HG03095 (cell line): ENCODE measurements at regions not wholly inside any gene's neighbourhood (a gene's known extent, or its start where the extent isn't known, plus 50 kb on each side); places are given as distances from the start of the nearest gene placed in this dataset.
"Not testable (repeated sequence)": the region's sequence is repeated elsewhere in the genome, so short reads cannot be mapped to it uniquely, and the experiment has no call there.

Experiments
- ATAC-seq: cut with Tn5 transposase; IDR thresholded peaks from one replicate; pipeline ENCODE4 v1.9.1; 2021; ENCODE audit warnings: moderate library complexity; ENCODE audit not compliant: unreplicated experiment

DNA sequence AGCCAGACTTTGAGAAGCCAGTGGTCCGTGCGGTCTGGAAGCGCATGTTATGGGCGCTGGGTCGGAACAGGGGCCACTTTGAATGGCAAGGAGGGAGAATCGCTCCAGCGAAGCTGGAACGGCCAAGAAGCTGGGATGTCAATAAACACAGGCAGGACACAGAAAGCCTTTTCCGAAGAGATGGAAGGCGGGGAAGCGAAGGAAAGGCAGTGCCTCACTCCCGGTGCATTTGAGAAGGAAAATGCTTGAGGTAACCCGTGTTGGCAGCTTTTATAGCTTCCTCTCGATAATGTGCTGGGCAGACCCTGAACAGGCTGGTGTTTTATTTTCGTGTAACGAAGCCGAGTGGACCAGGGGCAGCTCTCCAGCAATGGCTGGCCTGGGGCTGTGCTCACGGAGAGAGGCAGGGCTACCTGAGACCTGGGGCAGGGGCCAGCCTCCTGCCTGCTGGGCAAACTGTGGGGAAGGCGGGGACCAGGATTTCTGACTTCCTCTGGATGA, 84.2 kb upstream of the SPRY4 start:
- ATAC-seq: no peak

DNA sequence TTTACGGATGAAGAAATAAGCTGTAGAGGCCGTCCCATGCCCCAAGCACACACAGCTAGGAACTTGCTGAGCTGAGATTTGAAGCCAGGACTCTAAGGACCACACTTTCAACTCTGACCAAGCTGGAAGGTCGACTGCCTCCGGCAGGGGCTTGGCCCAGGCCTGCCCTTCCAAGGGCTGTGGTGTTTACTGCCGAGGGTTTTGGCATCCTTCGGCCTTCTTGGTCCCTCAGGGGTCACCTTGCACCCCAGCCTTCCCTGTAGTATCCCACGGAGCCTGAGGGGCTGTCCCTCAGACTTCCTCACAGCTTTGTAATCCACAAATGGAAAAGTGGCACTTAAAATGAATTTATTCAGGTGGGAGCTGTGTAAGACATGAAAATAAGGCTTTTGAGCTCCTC, 83.7 kb upstream of the SPRY4 start:
- ATAC-seq: no peak

DNA sequence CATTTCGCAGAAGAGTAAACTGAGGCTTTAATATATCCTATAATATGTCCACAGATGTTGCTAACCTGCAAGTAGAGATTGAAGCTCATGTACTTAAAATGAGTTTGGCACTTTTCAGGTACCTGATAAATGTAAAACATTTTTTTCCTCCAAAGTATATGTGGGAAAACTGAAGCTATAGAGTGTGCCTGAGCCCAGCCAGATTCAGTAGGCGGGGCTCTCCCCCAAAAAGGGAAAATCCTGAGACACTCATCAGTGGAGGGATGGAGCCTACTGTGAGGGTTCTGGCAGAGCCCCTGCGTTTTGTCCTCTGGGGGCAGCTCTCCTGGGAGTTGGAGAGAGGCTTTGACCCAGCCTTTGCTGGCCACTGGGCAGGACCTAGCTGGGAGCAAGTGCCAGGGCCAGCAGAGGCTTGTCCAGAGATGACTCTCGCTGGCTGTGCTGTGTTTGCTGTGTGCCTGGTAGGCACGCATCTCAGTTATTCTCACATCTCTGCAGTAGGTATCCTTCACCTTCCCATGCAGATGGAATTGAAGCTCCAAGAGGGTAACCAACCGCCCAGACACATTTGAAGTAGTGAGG, 81.1 kb upstream of the SPRY4 start:
- ATAC-seq: no peak

DNA sequence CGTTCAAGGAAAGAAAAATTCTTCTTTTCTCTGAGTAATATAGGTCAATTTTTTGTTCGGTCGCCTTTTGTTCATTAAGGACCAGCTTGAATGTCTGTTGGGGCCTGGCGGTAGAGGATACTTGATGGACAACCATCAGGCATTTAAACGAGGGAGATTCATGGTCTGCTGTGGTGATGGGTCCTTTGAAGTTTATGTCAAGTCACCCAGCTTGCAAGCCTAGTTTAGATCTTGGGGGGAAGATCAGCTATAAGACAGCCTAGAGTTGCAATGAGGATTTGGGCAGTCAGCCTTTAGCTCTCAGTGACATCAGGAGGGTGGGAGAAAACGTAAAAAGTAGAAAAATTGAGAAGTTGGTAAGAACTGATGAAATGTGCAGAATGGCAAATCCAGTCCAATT, 80.2 kb upstream of the SPRY4 start:
- no peak for ATAC-seq

DNA sequence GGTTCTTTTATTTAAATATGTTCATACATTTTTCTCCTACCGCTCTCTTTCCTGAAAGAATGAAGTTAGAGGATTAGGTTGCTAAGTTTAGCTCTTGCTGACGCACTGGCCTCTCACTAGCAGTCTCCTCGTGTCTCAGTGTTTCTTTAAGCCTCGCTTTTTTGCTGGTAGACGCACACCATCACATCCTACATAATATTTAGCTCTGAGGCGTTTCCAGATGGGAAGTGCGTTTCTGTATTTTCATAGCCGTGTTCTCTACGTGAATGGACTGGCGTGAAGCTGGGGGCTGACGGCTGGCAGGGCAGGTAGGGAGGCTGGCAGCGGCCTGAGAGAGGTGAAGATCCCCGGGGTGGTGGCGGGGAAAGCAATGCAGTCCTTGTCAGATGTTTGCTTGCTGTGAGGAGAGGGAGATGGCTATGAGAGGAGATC, 79.2 kb upstream of the SPRY4 start:
- ATAC-seq: no peak

DNA sequence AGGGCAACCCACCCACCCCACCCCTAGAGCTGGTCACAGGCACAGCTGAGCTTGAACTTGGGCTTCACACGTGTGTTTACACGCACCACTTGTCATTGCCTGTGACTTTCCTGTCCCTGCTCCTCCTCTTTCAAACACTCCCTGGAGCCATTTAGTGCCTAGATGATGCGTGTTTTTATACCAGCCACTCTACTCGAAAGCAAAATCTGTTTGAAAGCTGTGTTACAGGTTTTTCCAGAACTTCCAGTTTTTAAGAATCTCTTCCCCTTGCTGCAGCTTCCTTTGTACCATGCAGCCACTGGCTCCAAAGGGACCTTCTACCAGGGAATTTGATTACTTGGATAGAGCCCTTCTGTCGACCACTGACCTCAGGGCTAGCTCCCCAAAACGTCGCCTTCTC, 78.8 kb upstream of the SPRY4 start:
- no peak for ATAC-seq

DNA sequence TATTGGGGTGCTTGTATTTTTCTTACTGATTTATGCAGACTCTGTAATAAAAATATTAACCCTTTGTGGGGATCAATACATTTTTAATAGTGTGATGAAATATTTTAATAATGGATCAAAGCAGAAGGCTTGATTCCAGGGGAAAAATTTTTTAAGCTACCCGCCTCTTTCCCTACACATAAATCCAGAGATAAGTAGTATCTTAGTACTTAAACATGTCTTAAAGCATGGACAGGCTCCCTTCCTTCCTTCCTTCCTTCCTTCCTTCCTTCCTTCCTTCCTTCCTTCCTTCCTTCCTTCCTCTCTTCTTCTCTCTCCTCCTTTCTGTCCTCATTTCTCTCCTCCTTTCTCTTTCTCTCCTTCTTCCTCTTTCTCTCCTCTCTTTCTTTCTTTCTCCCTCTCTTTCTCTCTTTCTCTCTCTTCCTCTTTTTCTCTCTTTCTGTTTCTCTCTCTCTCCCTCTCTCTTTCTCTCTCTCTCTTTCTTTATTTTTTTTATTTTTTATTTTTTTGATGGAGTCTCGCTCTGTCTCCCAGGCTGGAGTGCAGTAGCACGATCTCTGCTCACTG, 78.0 kb upstream of the SPRY4 start:
- no peak for ATAC-seq

DNA sequence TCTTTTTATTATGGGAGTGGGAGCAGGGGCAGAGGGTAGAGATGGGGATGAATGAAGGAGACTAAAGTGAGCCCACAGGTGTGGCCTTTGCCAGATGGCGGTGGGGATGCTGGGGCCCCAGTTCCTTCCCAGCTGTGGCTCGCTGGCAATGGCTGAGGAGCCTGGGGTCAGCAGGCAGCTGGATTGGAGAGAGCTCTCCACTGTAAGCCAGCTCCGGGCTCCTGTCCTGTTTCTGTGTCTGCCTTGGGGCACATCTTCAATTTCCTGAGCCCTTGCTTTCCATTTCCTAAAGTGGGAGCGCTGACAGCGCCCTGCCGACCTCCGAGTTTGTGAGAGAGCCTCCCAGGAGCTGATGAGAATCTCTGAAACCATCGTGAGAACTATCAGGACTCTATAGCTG, 75.6 kb upstream of the SPRY4 start:
- no peak for ATAC-seq

DNA sequence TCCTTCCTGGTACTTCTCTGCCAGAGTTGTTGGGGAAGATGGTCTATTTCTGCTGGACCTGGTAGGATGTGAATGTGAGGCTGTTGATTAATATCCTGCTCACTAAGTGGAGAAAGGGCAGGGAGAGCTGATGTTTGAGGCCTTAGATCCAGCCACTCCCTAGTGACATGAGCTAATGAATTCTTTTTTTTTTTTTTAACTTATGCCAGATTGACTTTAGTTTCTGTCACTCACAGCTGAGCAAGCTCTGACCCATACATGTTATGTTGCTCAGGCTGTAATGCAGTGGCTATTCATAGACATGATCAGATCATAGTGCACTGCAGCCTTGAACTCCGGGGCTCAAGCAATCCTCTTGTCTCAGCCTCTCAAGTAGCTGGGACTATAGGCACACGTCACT, 75.1 kb upstream of the SPRY4 start:
- ATAC-seq: no peak

DNA sequence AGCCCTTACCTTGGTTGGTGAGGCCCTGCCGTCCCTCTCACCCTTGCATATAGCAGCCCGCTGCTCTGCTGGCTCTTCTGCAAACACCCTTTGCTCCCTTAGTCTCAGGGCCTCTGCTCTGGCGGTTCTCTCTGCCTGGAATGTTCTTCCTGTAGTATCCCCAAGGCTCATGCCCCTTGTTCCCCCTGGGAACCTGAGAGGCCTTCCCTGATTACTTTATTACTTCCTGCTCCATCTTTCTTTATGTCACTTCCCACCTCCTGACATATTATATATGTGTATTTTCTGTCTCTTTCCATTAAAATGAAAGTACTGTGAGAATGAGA, 73.9 kb upstream of the SPRY4 start:
- no peak for ATAC-seq

DNA sequence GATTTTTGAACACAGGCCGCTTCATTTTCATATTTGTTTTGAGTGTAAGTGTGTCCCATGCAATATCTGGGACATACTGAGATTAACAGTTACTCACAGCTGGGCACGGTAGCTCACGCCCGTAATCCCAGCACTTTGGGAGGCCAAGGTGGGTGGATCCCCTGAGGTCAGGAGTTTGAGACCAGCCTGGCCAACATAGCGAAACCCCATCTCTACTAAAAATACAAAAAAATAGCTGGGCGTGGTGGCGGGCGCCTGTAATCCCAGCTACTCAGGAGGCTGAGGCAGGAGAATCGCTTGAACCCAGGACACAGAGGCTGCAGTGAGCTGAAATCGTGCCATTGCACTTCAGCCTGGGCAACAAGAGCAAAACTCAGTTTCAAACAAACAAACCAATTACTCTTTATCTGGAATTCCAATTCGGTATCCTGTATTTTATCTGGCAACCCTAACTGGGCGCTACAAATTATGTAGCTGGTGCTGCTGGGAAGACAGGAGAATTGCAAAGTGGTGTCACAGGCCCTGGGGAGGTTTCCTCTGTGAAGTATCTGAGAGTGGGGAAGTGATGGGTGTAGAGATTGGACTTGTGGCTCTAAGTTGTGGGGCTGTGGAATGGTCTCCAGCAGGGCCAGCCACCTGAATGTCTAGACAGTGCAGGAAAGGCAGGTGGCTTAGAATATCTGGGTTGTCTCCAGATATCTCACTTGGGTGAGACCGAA, 73.3 kb upstream of the SPRY4 start:
- not testable (repeated sequence) for ATAC-seq

DNA sequence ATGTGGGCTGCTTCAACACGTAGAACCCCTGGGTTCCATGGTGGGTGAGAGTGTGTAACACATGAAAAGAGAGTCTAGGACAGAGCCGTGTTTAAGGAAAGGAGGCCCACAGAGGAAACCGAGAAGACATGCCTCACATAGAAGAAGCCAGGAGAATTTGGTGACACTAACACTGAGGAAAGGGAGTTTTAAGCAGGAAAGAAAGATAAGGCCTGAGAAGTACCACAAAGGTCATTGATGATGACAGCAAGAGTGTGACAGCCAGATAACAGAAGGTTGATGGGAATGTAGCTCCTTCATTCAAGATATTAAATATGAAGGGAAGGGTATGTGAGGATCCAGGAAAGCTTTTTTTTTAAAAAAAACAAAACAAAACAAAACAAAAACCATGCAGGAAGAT, 72.4 kb upstream of the SPRY4 start:
- ATAC-seq: no peak

DNA sequence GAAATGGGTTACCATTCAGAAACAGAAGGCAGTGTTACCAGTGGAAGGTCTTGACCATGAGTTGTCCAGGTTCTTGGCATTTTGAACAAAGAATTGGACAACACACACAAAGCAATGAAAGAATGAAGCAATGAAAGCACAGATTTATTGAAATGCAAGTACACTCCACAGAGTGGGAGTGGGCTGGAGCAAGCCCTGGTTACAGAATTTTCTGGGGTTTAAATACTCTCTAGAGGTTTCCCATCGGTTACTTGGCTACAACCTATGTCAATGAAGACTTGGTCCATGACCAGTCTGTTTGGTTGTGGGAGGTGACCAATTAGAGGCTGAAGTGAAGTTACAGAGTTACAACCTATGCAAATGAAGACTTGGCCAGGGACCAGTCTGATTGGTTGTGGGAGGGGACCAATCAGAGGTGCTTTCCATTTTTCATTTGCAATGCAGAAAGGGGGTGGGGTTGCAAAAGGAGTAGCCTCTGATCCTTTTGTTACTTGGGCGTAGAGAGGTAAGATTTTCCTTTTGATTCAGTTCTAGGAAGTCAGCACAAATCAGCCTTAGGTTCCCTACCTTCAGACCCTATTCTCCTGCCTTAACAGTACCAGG, 71.7 kb upstream of the SPRY4 start:
- no peak for ATAC-seq

DNA sequence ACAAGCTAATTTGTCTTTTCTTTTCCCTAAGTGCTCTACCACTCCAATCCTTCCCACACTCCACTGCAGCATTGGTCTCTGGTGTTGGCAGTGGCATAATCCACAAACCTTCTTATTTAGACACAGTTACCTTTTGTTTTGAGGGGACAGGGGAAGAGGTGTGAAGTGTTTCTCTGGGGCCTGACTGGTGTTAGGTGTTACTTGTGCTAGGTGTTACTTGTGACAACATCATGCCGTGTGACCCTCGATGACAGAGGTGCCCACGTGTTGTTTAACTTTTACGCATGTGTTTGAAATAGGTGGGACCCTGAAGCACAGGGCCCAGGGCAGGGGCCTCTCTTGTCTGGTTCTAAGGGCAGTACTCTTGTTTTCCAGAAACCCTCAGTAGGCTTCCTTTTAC, 70.5 kb upstream of the SPRY4 start:
- ATAC-seq: no peak

DNA sequence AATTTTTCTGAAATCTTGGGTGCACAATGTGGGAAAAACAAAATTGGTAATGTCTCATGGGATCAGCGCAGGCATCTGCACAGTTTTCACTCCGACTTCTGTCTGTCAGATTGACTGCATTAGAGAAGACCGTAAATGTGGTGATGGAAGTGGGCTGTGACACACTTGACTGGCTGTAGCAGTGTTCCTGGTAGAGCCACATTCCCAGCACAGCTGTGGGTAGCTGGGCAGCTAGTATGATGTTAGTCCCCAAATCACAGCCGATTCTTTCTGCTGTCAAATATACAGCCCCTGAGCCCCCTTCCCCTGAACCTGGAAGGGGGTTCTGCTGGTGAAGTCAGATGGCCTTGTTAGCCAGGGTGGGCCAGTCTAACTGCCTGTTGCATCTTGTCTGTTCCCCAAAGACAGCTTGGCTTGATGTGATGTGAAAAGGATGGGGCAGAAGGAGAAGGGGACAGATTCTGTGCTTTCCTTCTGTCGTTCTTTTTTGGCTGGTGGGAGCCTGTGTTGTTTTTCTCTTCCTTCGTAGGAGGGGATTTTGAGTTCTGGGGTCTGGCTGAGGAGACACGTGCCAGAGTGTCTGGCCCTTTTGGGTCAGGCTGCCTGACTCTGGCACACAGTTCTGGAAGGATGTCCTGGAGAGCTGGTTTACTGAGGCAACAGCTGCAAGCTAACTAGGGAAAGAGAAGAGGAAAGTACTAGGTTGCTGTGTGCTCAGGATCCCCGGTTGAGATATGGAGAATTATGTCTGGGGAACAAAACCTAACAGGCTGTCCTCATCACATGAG, 66.4 kb upstream of the SPRY4 start:
- ATAC-seq: no peak

DNA sequence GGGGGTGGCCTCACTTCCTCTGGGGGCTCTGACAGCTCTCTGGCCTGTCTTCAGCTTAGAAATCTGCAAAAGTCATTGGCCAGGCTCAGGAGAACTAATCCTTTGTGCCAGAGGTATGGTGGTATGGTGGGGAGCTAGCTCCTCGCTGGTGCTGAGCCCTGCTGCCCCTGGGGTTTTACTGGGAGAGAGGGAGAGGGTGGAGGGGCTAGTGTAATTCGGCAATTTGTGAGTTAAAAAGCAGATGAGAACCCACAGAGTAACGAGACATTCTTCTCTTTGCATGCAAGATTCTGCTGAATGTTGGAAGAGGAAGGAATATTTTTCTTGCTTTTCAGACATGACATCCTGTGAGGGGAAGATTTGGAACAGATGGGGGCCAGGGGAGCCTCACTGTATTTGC, 65.5 kb upstream of the SPRY4 start:
- ATAC-seq: no peak

DNA sequence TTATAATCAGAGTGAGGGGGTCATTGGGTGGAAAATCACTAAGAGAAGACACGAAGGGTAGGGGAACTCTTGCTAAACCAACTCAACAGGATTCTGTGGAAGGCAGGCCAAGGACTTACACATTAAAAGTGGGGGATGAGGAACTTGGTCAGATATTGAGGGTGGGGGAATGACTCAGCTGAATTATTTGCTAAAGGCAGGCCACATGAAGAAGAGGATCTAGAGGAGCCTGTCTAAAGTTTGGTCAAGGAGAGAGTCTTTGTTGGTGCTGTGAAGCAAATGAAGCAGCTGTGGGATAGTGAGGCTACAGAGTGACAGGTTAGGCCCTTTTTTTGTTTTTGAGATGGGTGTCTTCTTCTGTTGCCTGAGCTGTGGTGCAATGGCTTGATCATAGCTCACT, 63.9 kb upstream of the SPRY4 start:
- no peak for ATAC-seq

DNA sequence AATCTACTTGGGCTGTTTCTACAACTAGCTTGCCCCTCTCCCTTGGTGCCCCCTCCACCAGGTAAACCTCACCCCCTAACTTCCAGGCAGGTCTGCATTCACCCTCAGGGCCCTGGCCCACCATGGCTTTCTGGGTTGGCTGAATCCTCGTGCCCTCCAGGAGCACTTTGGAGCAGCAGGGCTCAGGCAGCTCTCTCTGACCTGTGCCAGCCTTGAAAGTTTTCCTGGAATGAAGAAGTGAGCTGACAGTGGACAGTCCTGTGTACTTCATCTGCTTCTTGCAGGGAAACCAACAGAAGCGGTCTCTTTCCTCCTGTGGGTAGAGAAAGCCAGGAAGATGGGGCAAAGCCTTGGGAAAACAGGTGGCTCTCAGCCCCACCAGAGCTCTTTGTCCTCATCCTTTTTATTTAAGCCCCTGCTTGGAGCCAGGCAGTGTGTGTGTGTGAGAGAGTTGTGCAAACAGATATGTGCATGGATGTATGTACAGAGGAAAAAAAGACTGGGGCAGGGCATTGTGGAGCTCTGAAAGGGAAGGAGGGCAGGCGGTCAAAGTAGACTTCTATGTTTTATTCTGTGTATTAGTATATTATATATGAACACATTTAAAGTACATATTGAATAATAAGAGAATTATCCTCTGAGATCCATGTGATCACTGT, 62.3 kb upstream of the SPRY4 start:
- no peak for ATAC-seq

DNA sequence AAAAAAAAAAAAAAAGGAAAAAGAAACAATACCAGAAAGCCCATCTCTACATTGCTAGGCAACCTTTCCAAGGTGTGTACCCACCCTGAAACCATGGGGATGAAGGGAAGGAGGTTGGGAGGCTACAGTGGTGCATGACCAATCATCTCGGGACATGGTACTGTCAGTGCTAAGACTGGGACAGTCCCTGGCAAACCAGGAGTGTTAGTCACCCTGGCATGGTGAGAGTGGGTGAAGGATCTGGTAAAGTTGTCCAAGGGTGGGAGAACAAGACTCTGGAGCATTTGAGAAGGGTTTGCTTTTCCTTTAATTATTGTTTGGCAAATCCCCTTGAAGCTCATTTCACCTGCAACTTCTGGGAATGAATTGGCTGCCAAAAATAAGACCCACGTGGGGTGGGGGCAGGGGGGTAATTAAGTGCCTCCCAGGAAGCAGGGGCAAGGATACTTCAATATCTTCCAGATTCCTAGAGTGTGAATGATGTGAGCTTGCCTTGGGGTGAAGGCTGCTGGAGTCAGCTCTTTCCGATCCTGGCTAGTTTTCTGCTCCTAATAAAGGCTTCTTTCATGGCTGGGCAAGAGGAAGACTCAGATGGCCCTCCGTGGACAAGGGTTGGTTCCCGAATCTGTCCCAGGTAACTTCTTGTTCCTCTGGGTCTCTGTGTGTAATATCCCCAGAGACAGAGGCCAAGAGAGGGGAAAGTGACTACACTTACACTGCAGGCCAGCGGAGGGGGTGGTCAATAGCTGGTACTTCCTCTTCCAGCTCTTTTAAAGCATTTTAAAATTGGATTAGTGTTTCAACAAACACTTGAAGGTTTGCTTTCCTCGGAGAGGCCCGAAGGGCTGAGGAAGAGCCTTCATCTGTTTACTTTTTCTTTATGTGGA, 61.6 kb upstream of the SPRY4 start:
- no peak for ATAC-seq

DNA sequence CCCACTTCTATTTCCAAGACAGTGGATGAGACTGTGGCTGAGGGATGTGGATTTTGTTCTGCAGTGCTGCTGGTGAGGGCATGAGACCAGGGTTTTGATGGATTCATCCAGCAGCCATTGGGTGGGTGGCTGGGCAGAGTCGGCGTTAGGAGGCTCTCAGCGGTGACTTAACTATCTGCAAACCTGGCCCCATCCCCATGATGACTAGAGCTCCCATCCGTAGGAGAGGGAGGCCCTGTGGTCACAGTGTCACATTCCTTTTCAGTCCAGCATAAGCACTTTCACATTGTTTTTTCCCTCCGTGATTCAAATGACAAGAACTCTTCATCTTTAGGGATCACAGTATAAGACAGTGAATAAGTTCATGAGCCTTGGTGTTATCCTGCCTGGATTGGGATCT, 60.4 kb upstream of the SPRY4 start:
- no peak for ATAC-seq
